Liver (tissue), 2 donors: ENCODE measurements at regions not wholly inside any gene's neighbourhood (a gene's known extent, or its start where the extent isn't known, plus 50 kb on each side); places are given as distances from the start of the nearest gene placed in this dataset.

Experiments
- REST ChIP-seq: IDR thresholded peaks from 2 replicates; pipeline ENCODE4 v1.6.1; 2016; ENCODE audit warnings: antibody characterized with exemption, mild to moderate bottlenecking
- SP1 ChIP-seq: IDR thresholded peaks from 2 replicates; pipeline ENCODE4 v1.6.1; 2018; ENCODE audit warnings: antibody characterized with exemption, mild to moderate bottlenecking
- donor health status: healthy.

GRCh38 chr12:54725233-54725843 lies 77.2 kb upstream of the DCD start:
- TF ChIP-seq SP1 (no peak), REST (no peak)
